GM18502 (cell line): ENCODE measurements at regions not wholly inside any gene's neighbourhood (a gene's known extent, or its start where the extent isn't known, plus 50 kb on each side); places are given as distances from the start of the nearest gene placed in this dataset.
"Not testable (repeated sequence)": the region's sequence is repeated elsewhere in the genome, so short reads cannot be mapped to it uniquely, and the experiment has no call there.

Experiments
- ATAC-seq: cut with Tn5 transposase; IDR thresholded peaks from one replicate; pipeline ENCODE4 v1.9.1; 2021; ENCODE audit warnings: mild to moderate bottlenecking; ENCODE audit not compliant: unreplicated experiment, poor library complexity

- ATAC-seq: no peak
These were observed 823.2 kb upstream of the FRG1 start for GRCh38 chr4:189117426-189117825.

GRCh38 chr4:189121336-189121735 is 819.3 kb upstream of the FRG1 start:
- no peak for ATAC-seq

GRCh38 chr4:189124149-189124758 is 816.4 kb upstream of the FRG1 start:
- ATAC-seq: no peak

DNA sequence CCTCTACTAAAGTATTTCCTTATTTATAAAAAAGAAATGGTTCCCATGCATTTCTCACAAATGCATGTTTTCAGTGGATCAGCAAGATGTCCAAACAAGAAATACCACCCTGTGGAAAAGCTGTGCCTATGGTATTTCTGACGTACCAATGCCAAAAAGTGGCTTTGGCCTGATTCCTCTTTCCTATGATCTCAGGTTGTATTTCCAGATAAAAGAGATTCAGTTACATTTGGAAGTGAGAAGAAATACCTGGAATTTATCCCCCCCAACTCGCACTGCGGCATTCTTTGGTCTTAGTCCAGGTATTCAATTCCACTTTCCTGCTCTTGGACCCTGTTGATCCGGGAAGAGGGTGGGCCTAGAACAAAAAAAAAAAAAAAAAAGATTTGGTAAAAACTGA is 815.9 kb upstream of the FRG1 start:
- no peak for ATAC-seq

- no peak for ATAC-seq
These were observed 814.6 kb upstream of the FRG1 start for GRCh38 chr4:189126040-189126439.

DNA sequence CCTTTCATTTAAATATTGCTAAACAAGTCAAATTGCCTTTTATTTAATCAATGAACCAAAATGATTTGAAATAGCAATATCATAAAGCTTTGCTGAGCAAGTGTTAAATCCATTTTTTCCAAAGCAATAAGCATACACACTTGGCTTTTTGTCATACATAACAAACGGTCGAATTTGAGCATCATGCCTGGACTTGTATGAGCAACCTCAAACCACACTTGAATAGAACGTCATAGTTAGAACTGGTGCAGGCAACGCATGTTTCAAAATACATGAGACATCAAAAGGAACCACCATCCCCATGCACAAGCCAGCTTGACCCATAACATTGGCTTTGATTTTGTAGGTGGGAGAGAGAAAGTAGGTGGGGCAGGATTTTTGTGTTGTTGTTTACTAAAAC is 812.3 kb upstream of the FRG1 start:
- no peak for ATAC-seq

DNA sequence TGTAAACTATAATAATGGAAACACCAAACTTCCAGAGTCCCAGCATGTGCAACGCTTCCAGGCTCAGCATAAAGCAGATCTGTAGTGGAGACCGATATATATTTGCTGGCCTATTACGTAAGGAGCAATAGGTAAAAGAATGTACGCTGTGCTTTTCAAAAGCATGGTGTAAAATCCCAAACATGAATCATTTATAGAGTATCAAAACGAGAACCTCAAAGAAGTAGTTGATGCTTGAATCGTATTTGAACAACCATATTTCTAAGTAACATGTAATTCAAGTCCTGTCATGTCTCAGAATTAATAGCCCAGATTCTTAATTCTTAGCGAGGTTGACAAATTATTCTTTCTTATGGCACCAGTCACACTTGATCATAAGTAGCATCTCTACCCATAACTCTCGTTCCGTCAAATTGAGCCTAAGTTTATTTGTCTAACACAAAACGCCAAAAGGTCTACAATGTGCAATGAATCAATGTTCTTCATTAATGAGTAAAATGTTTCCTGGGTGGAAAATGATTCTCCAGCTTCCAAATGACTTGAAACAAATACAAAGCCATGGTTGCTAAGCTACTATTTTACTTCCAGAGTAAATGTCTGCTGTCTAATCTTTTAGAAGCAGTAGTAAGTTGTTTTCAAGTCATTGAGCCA is 811.5 kb upstream of the FRG1 start:
- no peak for ATAC-seq

GRCh38 chr4:189131118-189131517 is 809.6 kb upstream of the FRG1 start:
- ATAC-seq: no peak

DNA sequence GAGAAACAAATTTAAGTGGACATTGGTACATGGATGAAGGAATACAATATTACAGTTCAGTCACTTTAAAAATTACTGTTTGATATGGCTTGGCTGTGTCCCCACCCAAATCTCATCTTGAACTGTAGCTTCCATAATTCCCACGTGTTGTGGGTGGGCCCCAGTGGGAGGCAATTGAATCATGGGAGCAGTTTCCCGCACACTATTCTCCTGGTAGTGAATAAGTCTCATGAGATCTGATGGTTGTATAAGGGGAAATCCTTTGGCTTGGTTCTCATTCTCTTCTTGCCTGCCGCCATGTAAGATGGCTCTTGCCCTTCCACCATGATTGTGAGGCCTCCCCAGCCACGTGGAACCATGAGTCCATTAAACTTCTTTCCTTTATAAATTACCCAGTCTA is 804.2 kb upstream of the FRG1 start:
- ATAC-seq: no peak

DNA sequence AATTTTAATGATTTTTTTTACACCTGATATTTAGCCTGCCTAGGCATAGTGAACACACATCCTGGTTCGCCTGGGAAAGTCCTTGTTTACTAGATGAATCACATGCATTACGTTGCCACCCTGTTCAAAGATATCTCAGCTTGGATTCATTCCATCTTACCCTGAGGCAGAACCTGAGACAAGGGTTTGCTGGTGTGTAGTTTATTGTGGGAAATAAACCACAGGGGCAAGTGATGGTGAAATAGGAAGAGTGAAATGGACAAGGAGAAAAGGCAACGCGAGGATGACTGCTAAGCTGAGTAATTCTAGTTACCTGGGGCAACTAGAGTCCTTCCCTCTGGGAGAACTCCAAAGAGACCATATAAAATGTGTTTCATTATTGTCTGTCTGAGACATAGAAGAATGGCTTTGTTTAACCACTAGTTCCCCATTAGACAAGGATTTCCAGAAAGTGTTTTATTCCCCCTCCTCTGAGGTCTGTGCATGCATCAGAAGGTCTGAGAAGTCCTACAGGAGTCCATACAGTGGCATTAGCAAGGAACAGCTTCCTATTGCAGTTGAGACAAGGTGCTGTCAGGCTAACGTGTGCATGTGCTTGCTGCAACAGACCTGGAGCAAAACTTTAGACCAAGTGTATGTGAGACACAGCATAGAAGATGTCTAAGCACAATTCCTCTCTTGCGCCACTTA is 797.3 kb upstream of the FRG1 start:
- ATAC-seq: no peak

GRCh38 chr4:189147005-189147929 is 793.4 kb upstream of the FRG1 start:
- no peak for ATAC-seq

GRCh38 chr4:189155083-189155482 is 785.6 kb upstream of the FRG1 start:
- not testable (repeated sequence) for ATAC-seq

DNA sequence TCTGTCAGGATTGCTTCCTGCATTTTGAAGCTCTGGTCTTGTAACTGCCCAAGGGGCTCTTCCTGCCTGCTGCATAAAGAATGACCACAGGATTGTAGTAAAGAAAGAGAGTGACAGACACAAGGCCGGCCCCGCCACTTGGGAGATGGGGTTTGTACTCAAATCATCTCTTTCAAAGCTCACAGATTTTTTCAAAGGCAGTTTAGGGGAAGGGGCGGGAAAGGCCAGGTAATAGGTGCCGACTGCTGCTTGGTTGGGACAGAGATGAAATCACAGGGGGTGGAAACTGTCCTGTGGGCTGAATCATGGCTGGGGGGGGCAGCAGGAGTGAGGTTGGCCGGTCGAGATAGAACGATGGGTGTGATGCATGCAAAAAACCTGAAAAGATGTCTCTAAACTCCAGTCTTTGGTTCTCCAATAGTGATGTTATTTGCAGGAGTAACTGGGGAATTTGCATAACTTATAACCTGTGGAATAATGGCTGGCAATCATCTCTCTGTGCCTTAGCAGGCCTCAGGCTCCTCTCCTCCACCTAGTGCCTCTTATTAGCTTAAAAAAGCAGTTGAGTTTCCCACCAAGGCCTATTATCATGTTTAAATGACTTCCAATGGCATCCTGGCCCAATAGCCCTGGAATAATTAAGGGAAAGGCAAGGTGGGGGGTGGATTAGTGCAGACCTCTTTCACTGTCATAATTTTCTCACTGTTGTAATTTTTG is 778.4 kb upstream of the FRG1 start:
- no peak for ATAC-seq

GRCh38 chr4:189162888-189163287 is 777.8 kb upstream of the FRG1 start:
- no peak for ATAC-seq

- no peak for ATAC-seq
These were observed 764.7 kb upstream of the FRG1 start for GRCh38 chr4:189176002-189176401.

DNA sequence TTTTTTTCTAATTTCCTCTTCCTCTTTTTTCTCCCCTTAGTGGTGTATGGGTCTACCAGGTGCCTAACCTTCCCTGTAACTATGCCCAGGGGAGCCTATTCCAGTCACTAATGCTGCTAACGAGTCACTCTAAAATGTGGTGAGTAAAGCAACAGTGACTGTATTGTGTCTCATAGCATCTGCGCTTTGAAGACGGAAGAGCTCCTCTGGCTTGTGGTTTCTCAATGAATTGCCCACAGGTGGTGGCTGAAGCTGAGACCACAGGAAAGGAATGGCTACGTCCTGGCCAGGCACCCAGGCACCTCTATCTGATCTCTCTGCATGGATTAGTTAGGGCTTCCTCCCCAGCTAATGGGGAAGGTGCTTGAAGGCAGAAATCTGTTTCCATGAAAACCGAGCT is 763.5 kb upstream of the FRG1 start:
- ATAC-seq: no peak

- no peak for ATAC-seq
These were observed 762.4 kb upstream of the FRG1 start for GRCh38 chr4:189178125-189178746.

GRCh38 chr4:189185810-189186432 is 754.8 kb upstream of the FRG1 start:
- no peak for ATAC-seq

DNA sequence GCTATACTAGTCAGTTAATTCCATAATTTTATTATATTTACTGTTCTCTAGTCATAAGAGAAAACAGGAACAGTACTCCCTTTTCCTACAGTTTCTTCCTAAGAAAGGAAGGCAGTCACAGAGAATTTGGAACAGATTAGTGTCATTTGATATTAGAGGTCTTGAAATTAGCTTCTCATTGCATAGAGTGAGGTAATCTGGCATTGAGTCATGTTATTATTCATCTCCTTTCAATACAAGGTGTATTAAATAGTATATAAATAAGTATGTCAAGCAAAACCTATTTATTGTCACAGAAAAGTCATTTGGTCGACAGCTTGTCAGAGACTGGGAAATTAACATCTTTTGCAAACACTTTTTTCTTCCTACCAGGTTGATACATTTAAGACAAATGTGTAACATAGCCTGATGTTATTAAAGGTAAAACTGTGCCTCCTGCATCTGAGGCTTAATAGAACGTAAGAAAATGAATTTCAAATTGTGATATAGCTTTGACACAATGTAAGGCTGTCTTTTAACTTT is 753.1 kb upstream of the FRG1 start:
- ATAC-seq: no peak
